ENCODE measurements at regions not wholly inside any gene's neighbourhood (a gene's known extent, or its start where the extent isn't known, plus 50 kb on each side); places are given as distances from the start of the nearest gene placed in this dataset.

- no peak for TF ChIP-seq CTCF (IDR thresholded peaks at IDR 0.05)
- TF ChIP-seq POLR2A (IDR thresholded peaks at IDR 0.05): no peak
- Histone ChIP-seq H3K27me3 (no peaks in the 10 kb centered on the region), H3K27ac (no peak overlapping the region), H3K4me1 (no peaks in the 10 kb centered on the region), H3K9me3 (no peaks in the 10 kb centered on the region), H3K4me3 (no peak overlapping the region), H3K36me3 (no peaks in the 10 kb centered on the region)
- no peak for DNase-seq (ENCODE audit: low spot score in 2 of 2)
- intact Hi-C loops (cut with DNase I; ENCODE audit: low total_unique reads): no loop called here
Measured at GRCh38 chr18:38007026-38007425, 441.4 kb upstream of the CELF4 start.

- Histone ChIP-seq H3K4me3 (no peak overlapping the region), H3K9me3 (no peaks in the 10 kb centered on the region), H3K27me3 (no peaks in the 10 kb centered on the region), H3K27ac (no peak overlapping the region), H3K36me3 (no peaks in the 10 kb centered on the region), H3K4me1 (no peaks in the 10 kb centered on the region)
- intact Hi-C loops (cut with DNase I; ENCODE audit: low total_unique reads): no loop called here
- TF ChIP-seq CTCF (IDR thresholded peaks at IDR 0.05) (no peak), POLR2A (IDR thresholded peaks at IDR 0.05) (no peak), POLR2AphosphoS5 (IDR thresholded peaks at IDR 0.05) (no peak)
- no peak for DNase-seq (ENCODE audit: low spot score in 2 of 2)
Measured at GRCh38 chr18:38006541-38006940, 440.9 kb upstream of the CELF4 start.

- no peaks in the 10 kb centered on the region for H3K27me3 ChIP-seq
- no peak overlapping the region for H3K4me3 ChIP-seq
- TF ChIP-seq POLR2AphosphoS5 (IDR thresholded peaks at IDR 0.05): no peak
- TF ChIP-seq CTCF (IDR thresholded peaks at IDR 0.05): no peak
- TF ChIP-seq POLR2A (IDR thresholded peaks at IDR 0.05): no peak
- H3K27ac ChIP-seq: no peak overlapping the region
- H3K36me3 ChIP-seq: no peaks in the 10 kb centered on the region
- no peaks in the 10 kb centered on the region for H3K4me1 ChIP-seq
- H3K9me3 ChIP-seq: no peaks in the 10 kb centered on the region
- no peak for DNase-seq (ENCODE audit: low spot score in 2 of 2)
- intact Hi-C loops (cut with DNase I; ENCODE audit: low total_unique reads): no loop called here
Measured at GRCh38 chr18:37997695-37998094, 432.1 kb upstream of the CELF4 start.

GRCh38 chr18:37987901-37988300, 422.3 kb upstream of the CELF4 start:
- Histone ChIP-seq H3K27me3 (no peaks in the 10 kb centered on the region), H3K36me3 (no peaks in the 10 kb centered on the region), H3K4me1 (no peaks in the 10 kb centered on the region), H3K9me3 (no peaks in the 10 kb centered on the region), H3K4me3 (no peak overlapping the region), H3K27ac (no peak overlapping the region)
- no peak for DNase-seq (ENCODE audit: low spot score in 2 of 2)
- TF ChIP-seq CTCF (IDR thresholded peaks at IDR 0.05) (no peak), POLR2AphosphoS5 (IDR thresholded peaks at IDR 0.05) (no peak), POLR2A (IDR thresholded peaks at IDR 0.05) (no peak)
- intact Hi-C loops (cut with DNase I; ENCODE audit: low total_unique reads): no loop called here

- no peak overlapping the region for H3K27ac ChIP-seq
- H3K4me1 ChIP-seq: no peaks in the 10 kb centered on the region
- TF ChIP-seq CTCF (IDR thresholded peaks at IDR 0.05) (no peak), POLR2A (IDR thresholded peaks at IDR 0.05) (no peak), POLR2AphosphoS5 (IDR thresholded peaks at IDR 0.05) (no peak)
- no peak for DNase-seq (ENCODE audit: low spot score in 2 of 2)
- intact Hi-C loops (cut with DNase I; ENCODE audit: low total_unique reads): no loop called here
- H3K4me3 ChIP-seq: no peak overlapping the region
- H3K36me3 ChIP-seq: no peaks in the 10 kb centered on the region
- H3K9me3 ChIP-seq: no peaks in the 10 kb centered on the region
- H3K27me3 ChIP-seq: no peaks in the 10 kb centered on the region
Measured at GRCh38 chr18:37986665-37987064, 421.1 kb upstream of the CELF4 start.
